SH-SY5Y (cell line): ENCODE measurements at regions not wholly inside any gene's neighbourhood (a gene's known extent, or its start where the extent isn't known, plus 50 kb on each side); places are given as distances from the start of the nearest gene placed in this dataset.

Experiments used
- GATA2 ChIP-seq: IDR thresholded peaks from 2 replicates; pipeline ENCODE4 v1.6.1; 2011; ENCODE audit warnings: mild to moderate bottlenecking, low read depth, low read length
- GATA3 ChIP-seq: IDR thresholded peaks from 2 replicates; pipeline ENCODE4 v1.6.1; 2011; ENCODE audit warnings: low read depth, mild to moderate bottlenecking, low read length, moderate library complexity

GRCh38 chr18:67618061-67618460 lies 101.5 kb upstream of the DSEL start:
- TF ChIP-seq GATA3 (no peak), GATA2 (no peak)
